HG02798 (cell line): ENCODE measurements at regions not wholly inside any gene's neighbourhood (a gene's known extent, or its start where the extent isn't known, plus 50 kb on each side); places are given as distances from the start of the nearest gene placed in this dataset.

ENCODE experiments used
- ATAC-seq: cut with Tn5 transposase; IDR thresholded peaks from one replicate; pipeline ENCODE4 v1.9.1; 2021; ENCODE audit warnings: mild to moderate bottlenecking; ENCODE audit not compliant: unreplicated experiment, poor library complexity

DNA sequence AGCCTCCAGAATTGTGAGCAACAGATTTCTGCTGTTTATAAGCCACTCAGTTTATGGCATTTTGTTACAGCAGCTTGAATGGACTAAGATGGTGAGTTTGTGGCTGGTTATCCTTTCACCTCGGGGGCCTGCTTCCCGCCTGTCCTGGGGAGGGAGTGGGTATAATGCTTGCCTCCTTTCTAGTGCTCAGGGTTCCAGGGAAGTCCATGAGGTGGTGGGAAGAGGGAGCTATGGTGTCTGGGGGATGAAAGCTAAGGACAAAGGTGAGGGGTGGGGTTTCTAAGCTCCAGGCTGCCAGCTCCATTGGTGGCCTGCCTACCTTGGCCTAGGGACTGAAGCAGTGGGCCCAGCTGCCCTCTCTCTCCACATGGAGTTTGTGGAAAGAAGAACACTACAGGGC is 50.2 kb upstream of the SDK2 start:
- no peak for ATAC-seq

DNA sequence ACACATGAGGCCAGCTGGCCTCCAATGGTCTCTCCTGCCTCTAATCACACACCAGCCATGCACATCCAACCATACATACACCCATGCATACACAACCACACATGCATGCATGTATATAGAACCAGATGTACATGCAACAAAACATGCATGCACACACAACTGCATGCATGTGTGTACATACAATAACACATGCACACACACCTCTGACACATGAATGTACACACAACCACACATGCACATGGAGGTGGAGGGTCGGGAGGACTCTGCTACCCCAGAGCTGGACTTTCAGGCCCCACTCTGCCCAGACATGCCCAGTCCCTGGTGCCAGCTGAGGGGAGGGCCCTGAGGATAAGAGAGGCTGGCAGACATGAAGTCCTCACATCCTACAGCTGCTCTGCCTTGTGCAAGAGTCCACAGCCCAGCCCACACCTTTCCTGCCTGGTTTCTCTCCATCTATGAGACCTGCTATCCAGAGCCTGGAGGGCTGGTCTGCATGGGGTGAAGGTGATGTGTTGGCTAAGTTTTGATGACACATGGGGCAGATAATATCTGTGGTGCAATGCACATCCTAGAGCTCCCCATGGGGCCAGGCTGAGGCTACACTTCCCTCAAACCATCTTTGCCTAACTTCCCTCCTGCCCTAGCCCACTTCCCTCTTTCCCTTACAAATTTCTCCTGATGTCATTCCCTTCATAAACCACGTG is 50.9 kb upstream of the SDK2 start:
- ATAC-seq, result no peak

DNA sequence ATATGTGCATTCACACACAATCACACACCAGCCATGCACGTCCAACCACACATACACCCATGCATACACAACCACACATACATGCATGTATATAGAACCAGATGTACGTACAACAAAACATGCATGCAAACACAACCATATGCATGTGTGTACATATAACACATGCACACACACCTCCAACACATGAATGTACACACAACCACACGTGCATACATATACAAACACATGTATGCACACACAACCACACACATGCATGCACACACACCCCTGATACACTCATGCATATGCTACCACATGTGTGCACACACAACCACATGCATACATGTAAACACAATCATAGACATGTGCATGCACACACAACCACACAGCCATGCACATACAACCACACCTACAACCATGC is 52.0 kb upstream of the SDK2 start:
- no peak for ATAC-seq

DNA sequence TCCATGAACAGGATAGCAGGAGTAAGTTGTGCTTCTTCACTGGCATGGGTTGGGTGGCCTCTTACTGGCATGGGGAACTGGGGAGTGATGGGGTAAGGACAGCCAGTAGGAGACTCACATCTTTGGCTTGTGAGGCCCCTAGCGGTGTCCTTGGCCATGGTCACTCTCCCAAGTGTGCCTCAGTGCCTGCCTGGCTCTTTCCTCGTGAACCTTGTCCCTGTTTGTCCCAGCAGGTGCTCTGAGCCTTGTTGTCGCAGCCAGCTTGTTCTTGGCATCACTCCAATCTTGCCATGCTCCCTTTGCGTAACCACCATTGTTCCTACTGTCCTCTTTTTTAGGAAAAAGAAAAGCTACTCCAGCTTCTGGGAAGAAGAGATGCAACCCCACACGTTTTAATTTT is 53.6 kb upstream of the SDK2 start:
- no peak for ATAC-seq

DNA sequence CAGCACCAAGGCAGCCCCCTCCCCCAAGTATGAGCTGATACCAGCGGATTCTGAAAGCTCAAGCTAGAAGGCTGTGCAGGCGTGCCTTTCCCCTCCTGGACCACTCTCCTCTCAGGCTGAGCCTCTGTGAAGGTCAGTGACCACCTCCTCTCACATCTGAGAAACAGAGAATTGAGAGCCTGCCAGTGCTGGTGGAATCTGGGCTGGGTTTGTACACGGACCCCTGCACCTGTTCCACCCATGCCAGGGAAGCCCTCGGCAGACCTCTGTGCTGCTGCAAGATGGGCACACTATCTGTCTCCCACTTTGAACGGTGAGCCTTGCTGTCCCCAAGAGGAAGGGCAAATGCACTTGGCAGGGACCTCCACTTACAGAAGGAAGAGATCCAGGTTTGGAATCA is 54.7 kb upstream of the SDK2 start:
- ATAC-seq, result no peak

DNA sequence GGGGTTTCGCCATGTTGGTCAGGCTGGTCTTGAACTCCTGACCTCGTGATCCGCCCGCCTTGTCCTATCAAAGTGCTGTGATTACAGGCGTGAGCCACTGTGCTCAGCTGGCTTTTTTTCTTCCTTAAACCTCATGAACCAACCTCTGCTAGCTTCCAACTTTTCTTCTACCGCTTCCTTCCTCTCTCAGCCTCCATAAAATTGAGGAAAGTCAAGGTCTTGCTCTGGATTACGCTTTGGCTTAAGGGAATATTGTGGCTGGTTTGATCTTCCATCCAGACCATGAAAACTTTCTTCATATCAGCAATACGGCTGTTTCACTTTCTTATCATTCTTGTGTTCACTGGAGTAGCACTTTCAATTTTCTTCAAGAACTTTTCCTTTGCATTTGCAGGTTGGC is 57.5 kb upstream of the SDK2 start:
- ATAC-seq, result no peak

DNA sequence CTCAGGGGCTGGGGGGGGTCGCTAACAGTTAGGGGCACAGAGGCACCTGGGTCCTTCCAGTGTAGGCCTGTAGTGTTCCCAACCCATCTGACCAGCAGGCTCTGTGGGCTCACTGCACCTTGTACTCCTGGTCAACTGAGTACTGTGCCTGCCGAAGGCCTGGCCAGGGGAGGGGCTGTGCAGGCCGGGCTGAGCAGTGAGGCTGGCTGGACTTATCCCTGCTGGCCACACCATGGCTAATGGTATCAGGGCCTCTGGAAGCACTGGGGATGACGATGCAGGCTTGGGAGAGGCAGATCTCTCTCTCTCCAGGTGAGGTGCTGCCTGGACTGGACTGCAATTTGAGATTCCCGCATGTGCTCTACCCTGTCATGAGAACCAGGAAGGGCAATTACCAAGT is 58.9 kb upstream of the SDK2 start:
- ATAC-seq, result no peak

DNA sequence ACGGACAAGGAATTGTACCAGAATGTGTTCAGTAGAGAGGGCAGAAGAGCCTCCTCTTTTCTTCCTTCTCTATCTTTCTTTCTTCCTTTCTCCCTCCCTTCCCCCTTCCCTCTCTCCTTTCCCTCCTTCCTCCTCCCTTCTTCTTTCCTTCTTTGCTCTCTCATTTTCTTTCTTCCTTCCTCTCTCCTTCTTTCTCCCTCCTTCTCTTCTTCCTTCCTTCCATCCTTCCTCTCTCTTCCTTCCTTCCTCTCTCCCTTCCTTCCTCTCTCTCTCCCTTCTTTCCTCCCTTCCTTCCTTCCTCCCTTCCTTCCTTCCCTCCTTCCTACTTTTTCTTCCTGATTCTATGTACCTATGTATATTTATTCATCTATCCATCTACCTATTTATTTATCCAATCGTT is 59.7 kb upstream of the SDK2 start:
- no peak for ATAC-seq

DNA sequence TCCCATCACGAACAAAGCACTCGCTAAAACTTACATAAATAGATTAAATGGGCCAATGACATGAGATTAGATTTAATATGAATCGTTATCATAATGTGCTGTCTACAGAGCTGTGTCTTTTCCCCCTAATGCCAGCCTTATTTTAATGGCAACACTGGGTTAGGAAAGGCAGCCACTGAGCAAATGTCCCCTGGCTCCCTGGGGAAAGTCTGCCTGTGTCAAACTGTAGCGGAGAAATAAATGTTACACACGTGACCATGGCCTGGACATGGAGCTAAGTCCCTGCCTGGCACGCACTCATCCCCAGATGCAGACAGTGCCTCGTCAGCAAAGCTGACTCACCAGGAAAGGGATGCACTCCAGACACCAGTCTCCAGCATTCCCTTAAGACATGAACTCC is 61.3 kb upstream of the SDK2 start:
- no peak for ATAC-seq

DNA sequence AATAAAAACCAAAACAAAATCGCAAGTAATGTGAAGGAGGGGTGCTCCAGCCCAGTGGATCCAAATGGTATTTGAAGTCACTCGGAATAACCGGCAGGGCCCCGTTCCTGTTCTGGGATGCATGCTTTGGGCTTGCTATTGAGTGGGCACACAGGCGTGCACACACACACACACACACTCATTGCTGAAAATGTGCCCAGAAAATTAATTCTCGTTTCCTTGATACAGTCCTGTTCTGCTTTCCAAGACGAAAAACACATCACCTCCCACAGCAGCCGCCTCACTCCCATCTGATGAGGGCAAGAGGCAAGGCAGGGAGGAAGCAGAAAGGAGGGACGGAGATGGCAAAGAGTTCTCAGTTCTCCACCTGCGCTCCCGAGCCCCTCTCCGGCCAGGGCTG is 62.2 kb upstream of the SDK2 start:
- no peak for ATAC-seq

DNA sequence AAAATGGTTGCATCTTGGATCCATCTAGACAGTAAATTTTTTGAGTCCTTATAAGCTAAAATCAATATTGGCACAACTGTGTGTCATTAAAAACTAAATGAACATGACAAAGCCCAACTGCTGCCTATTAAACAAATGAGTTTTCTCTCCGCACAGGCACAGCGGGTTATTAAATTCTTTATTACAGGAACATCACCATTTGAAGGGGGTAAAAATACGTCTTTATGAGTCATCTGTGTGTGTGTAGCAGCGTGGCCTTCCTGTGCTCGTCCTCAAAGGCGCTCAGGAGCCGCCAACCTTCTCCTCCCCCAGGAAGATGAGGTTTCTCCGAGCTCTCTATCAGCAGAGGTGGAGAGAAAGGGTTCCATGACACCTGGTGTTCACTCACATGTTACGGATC is 62.6 kb upstream of the SDK2 start:
- ATAC-seq, result no peak

DNA sequence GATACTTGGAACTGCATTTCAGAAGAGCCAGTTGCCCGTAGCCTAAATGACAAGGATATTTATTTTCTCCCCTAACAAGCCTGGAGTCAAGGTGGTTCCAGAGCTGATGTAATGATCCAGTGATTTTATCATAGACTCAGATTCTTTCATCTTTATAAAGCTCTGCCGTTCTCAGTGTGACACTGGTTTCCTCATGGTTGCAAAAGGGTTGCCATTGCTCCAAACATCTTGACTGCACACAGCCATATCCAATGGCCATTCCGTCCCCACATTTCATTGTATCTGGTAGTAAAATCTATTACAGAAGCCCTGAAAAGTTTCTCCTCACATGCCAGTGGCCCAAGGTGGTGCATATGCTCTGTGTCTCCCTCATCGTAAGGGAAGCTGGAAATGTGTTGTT is 63.1 kb upstream of the SDK2 start:
- no peak for ATAC-seq

DNA sequence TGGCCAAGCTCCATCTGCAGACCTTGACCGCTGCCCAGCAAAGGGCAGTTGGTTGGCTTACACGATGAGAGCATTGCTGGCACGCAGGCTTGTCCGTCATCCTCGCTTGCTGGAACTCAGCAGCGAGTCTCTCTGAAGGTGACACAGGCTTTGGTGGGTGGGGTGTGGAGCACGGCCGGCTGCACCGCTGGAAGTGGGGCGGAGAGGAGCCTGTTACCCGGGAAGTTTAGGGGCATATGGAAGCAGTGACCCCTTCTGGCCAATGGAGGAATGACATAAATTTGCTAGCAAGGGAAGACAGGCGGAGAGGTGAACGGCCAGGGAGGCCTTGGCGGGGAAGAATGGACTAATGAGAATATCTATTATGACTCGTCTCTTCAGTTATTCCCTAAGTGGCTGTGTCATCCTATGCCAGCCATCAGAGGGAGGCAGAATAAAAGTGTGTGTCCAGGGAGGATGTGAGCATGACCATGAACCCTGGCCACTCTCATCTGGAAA is 65.9 kb upstream of the SDK2 start:
- ATAC-seq, result no peak

DNA sequence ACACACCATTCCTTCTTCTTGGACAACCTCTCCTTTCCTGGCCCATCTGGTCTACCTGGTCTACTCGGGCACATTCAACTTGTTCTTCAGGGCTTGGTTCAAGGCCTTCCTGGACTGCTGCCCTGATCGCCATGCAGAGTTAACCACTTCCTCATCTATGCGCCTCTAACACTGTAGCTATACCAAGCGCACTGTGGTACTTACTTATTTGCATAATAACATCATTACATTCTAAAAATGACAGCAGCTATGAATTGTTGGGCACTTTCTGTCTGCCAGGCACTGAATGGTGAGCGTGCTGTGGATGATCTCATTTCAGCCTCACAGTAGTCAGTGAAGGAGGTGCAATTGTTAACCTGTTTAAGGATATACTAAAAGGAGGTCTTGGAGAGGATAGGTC is 66.9 kb upstream of the SDK2 start:
- ATAC-seq, result peak; percentile 45

DNA sequence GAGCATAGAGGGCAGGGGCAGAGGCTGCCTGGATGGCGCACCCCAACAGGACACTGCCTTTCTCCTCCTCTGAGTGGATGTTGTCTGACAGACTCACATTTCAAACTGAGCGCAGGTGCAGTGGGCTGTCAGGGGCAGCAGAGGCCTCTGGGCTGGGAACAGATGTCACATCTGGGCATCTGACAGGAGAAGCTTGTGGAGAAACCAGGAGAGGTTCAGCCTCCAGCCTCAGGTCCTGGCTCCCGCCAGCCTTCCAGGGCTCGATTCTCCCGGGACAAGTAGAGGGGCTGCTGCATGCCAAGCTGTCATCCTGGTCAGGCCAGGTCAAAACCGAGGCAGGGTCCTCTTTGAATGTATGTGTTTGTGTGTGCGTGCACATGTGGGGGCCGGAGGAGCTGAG is 67.7 kb upstream of the SDK2 start:
- no peak for ATAC-seq

DNA sequence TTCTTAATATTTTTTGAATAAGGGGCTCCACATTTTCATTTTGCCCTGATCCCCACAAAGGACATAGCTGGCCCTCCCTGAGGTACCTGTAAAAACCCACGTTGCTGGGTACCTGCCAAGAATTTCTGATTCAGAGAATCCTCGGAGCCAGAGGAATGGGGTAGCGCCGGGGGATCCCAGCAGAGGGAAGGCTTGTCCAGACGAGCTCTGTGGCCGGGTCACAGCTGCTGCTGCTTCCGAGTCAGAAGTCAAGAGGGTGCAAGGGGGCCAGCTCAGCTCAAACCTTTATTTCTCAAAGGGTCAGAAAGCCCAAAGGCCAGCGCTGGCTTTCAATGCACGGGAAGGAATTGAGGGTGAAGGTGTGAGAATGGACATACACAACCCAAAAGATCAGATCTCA is 68.9 kb upstream of the SDK2 start:
- no peak for ATAC-seq

DNA sequence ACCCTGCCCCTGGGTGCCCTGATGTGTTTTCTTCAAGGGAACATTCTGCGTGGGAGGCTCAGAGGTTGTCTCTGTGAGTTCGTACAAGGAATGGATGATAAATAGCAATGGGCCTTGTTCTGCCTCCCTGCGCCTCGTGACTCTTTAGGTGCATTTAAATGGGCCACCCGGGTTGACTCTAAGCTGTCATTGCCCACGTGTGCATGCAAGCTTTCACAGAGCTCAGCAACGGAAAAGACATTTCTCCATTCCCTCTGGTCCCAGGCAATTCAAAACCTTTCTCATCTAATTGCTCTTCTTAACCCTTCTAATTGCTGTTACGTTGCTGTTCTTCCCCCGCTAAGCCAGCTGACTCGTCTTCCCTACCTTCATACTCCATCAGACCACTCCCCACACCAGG is 71.5 kb upstream of the SDK2 start:
- no peak for ATAC-seq

DNA sequence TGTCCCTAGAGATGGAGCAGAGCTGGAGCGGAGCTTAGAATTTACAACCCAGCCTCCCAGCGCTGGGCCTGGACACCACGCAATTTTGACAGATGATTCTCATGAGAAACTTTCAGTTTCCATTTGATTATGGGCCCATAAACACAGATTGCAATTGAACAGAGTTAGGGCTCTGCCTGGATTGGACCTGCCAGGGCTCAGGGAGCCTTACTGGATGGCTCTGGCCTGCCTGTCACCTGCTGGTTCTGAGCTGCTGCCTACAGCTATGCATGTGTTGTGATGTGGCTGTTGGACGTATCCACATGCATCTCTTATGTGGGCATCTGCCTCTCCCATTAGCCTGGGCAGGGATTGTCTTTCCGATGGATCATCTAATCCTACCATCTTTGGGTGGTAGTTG is 73.4 kb upstream of the SDK2 start:
- no peak for ATAC-seq

DNA sequence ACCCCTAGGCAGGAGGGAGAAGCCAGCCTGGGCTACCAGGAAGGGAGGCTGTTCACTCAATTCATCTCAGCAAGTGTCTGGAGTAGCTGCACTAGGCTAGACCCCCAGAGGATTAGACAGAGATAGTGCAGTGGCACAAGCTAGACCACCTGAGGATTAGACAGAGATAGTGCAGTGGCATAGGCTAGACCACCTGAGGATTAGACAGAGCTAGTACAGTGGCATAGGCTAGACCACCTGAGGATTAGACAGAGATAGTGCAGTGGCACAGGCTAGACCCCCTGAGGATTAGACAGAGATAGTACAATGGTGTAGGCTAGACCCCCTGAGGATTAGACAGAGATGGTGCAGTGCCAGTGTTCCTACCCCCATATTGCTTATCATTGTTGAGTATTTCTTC is 74.1 kb upstream of the SDK2 start:
- ATAC-seq, result no peak

DNA sequence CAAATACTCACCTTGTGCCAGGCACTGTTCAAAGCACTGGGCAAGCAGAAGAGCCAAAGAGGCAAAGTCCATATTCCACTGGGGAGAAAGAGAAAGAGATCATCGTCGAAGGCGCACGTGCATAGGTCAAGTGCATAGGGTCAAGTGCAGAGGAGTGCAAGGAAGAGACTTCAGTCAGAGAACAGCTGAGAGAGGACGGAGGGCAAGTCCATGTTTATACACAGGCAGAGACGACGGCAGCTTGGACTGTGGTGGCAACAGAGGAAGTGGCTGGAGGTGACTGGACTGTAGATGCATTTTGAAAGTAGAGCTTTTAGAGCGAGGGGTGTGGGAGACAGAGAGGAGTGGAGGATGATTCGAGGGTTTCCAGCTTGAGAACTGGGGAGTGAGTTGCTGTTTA is 74.7 kb upstream of the SDK2 start:
- no peak for ATAC-seq

DNA sequence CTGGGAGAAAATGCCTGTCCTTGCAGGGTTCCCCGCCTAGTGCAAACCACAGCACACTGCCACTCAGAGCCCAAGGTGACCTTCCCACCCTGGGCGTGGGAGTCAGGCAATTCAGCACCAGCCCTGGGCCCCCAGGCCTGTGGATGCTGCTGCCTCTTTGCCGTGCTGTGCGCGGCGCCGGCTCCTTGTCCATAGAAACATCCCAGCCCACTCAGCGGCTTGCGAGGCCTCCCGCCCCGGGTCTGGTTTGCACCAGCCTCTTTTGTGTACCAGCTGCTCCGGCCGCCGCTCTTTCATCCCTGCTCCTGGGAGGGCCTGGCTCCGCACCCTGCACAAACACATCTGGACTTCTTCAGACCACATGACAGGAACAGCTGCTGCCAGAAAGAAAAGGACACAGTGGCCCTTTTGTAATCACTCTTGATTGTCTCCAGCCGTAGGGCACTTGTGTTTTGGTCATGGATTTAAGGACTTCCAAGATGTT is 75.4 kb upstream of the SDK2 start:
- no peak for ATAC-seq

DNA sequence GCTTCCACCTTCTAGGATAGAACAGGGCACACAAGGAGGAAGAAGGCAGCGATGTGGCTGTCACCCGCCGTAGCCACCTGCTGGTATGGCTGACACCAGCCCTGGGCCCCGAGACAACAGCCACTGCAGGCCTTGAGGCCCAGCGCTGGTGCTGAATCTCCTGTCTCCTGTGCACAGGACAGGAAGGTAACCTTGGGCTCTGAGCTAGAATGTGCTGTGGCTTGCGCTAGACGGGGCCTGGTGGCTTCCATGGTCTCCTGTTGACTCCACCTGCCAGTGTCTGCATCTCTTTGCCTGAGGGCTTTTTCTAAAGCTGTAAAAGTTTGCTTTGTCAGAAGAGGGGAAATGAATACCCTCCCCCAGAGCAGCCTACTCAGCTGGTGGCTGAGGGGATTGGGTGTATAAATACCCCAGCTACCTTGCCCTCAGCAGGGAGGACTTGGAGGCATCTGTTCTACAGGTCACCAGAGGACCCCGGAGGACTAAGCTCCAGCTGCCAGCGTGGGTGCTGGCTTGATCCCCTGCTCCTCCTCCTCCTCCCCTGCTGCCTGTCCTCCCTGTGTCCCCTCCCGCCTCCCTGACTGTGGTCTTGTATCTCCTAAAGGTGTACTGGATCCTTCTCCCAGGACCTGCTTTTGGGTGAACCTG is 76.1 kb upstream of the SDK2 start:
- ATAC-seq, result no peak
